GM12874 (cell line): ENCODE measurements at regions not wholly inside any gene's neighbourhood (a gene's known extent, or its start where the extent isn't known, plus 50 kb on each side); places are given as distances from the start of the nearest gene placed in this dataset.

ENCODE experiments used
- TF ChIP-seq, protein P1 (sequence below): IDR thresholded peaks from 2 replicates; pipeline ENCODE4 v1.5.1; 2011; ENCODE audit warnings: low read depth, mild to moderate bottlenecking, control low read depth, low read length, moderate library complexity; ENCODE audit not compliant: insufficient read depth

GRCh38 chr3:110393941-110394340 lies 677.7 kb upstream of the NECTIN3 start:
- TF ChIP-seq, protein P1, sequence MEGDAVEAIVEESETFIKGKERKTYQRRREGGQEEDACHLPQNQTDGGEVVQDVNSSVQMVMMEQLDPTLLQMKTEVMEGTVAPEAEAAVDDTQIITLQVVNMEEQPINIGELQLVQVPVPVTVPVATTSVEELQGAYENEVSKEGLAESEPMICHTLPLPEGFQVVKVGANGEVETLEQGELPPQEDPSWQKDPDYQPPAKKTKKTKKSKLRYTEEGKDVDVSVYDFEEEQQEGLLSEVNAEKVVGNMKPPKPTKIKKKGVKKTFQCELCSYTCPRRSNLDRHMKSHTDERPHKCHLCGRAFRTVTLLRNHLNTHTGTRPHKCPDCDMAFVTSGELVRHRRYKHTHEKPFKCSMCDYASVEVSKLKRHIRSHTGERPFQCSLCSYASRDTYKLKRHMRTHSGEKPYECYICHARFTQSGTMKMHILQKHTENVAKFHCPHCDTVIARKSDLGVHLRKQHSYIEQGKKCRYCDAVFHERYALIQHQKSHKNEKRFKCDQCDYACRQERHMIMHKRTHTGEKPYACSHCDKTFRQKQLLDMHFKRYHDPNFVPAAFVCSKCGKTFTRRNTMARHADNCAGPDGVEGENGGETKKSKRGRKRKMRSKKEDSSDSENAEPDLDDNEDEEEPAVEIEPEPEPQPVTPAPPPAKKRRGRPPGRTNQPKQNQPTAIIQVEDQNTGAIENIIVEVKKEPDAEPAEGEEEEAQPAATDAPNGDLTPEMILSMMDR: no peak

DNA sequence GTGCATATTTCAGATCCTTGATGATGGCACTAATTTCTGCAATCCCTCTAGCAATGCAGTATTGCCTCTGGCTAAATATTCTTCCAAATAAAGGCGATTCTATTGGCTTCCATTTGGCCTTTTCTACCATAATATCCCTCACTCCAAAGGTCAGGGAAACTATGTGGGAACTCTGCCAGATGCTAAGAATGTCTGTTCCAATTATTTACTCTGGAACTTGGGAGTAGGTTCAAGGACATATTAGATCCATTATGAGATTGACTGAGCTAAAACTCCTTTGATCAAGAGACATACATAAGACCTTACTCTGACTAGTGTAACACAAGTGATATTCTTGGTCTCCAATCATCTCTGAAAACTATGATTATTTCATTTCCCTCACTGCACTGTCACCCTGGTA lies 674.5 kb upstream of the NECTIN3 start:
- TF ChIP-seq, protein P1: no peak

DNA sequence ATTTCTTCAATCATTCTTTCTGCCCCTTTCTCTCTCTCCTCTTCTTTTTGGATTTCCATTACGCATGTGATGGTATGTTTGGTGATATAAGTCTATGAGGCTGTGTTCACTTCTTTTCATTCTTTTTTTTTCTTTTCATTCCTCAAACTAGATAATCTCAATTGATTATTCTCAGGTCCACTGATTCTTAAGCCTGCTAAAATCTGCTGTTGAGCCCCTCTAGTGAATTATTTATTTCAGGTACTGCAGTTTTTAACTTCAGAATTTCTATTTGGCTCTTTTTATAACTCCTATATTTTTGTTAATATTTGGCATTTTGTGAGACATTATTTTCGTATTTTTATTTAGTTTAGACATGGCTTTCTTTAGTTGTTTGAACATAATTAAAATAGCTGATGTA lies 671.3 kb upstream of the NECTIN3 start:
- TF ChIP-seq, protein P1: no peak

DNA sequence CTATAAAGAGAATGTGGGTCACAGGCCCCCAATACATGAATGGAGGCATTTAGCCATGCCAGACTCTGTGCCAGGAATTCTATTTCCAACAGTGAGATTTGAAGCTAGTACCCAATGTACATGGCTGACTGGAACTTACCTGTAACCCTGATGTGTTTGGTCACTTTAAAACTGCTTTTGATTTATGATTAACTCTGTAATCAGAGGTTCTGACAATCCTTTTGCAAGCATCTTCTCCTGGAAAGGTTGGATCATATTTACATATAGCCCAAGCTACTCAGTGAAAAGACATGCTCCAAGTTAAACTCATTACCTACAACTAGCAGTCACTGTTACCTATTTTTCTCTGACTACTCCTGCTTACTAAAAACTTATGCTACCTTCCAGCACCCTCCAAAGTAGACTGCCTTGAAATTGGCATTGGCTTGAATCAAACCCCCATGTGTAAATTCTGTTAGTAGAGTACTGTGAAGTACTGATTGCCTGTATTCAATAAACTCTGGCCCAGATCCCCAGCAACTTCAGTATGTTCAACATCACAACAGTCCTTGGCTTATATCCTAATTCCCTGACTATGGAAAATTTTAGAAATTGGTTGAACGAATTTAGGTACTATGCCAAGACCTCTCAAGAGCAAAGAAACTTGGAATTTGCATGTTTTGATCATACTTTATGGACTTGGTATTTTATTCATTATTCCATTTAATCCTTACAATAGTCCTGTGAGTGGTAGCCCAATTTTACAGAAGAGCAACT lies 665.6 kb upstream of the NECTIN3 start:
- TF ChIP-seq, protein P1: no peak

DNA sequence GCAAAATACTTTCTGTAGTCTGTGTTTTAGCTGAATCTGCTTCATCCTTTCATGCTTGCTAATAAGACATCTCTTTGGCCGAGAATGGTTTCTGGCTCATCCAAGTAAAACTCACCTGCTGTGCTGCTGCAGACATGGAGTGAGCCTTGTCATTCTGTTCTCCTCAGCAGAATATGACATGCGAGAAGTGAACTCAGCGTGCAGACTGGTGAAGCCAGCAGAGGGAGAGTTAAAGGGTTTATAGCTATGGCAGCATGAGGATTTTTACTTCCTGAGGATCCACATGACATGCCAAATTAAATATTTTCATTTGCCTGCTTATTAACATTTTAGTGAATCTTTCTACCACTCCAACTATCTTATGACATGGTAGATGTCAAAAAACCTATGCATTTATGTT lies 658.4 kb upstream of the NECTIN3 start:
- TF ChIP-seq, protein P1: no peak

DNA sequence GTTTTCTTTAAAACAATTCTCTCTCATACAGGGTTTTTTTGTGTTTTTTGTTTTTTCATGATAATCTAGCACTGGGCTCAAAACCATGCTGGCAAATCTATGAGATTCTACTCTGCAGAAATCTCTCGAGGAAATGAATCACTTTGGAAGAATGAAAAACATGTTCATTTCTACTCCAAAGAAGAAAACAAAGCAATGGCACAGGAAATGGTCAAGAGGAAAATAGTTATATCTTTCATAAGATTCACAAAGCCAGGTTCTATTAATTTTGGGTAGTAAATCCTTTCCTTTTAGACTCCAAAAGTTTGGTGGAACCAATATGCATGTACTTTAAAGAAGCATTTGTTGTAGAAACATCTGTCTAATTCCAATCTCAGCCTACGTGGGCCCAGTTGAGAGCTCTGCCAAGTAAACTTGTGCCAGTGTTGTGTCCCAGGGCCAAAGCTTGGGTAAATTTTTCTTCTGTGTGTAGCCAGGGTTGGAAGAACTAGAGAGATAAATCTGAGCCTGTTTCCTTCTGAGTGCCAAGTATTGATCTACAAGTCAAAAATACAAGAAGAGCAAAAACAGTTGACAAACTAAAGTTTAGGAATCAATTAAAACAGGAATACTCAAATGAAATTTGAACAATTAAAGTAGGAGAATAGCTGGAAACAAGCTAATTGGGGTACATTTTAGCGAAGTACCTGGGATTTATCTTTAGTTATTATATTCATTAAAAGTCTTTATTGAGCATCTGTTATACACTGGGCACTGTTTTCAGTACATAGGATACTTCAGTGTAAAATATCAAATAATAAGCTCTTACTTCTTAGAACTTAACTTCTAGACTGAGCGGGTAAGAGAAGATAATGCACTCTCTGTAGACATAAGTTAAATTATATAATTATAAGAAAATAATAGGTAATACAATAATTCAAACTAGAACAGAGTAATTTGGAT lies 657.5 kb upstream of the NECTIN3 start:
- TF ChIP-seq, protein P1: no peak

- TF ChIP-seq, protein P1: no peak
Observed at GRCh38 chr3:110414855-110415254, 656.8 kb upstream of the NECTIN3 start.
